Smooth muscle cell (in vitro differentiated cells): ENCODE measurements at regions not wholly inside any gene's neighbourhood (a gene's known extent, or its start where the extent isn't known, plus 50 kb on each side); places are given as distances from the start of the nearest gene placed in this dataset.

Source experiments
- DNase-seq: peaks from one replicate; lab custom pipeline; 2025; ENCODE audit not compliant: unreplicated experiment; lab: John Stamatoyannopoulos, UW
- H2AFZ ChIP-seq: fragments of 200-600 bp; sonication (generic); 2 replicates; pipeline ENCODE4 v1.6.0; 2016; ENCODE audit warnings: antibody characterized with exemption, low read depth, mild to moderate bottlenecking
- H3F3A ChIP-seq: fragments of 200-600 bp; sonication (generic); 2 replicates; pipeline ENCODE4 v1.6.0; 2017; ENCODE audit warnings: antibody characterized with exemption, low read depth
- H3K27ac ChIP-seq: fragments of 200-600 bp; sonication (generic); 2 replicates; pipeline ENCODE4 v1.5.1; 2016; ENCODE audit warnings: low read depth, mild to moderate bottlenecking
- H3K27me3 ChIP-seq: fragments of 200-600 bp; sonication (generic); 2 replicates; pipeline ENCODE4 v1.6.1; 2016; ENCODE audit warnings: low read depth, mild to moderate bottlenecking
- H3K36me3 ChIP-seq: fragments of 200-600 bp; sonication (generic); 2 replicates; pipeline ENCODE4 v1.5.1; 2016; ENCODE audit warnings: low read depth
- H3K4me1 ChIP-seq: fragments of 200-600 bp; sonication (generic); 2 replicates; pipeline ENCODE4 v1.5.1; 2016; ENCODE audit warnings: low read depth
- H3K4me2 ChIP-seq: fragments of 200-600 bp; sonication (generic); 2 replicates; pipeline ENCODE4 v1.6.0; 2016; ENCODE audit warnings: mild to moderate bottlenecking
- H3K4me3 ChIP-seq: fragments of 200-600 bp; sonication (generic); 2 replicates; pipeline ENCODE4 v1.5.1; 2016; ENCODE audit warnings: mild to moderate bottlenecking
- H3K79me2 ChIP-seq: fragments of 200-600 bp; sonication (generic); 2 replicates; pipeline ENCODE4 v1.6.0; 2016; ENCODE audit warnings: low read depth, mild to moderate bottlenecking
- H3K9ac ChIP-seq: fragments of 200-600 bp; sonication (generic); 2 replicates; pipeline ENCODE4 v1.6.0; 2016; ENCODE audit warnings: low read depth
- H3K9me3 ChIP-seq: fragments of 200-600 bp; sonication (generic); replicated peaks from 2 replicates; pipeline ENCODE4 v1.5.1; 2016; ENCODE audit warnings: low read depth
- H4K20me1 ChIP-seq: fragments of 200-600 bp; sonication (generic); 2 replicates; pipeline ENCODE4 v1.6.0; 2016; ENCODE audit warnings: low read depth
- CTCF ChIP-seq: fragments of 200-600 bp; sonication (generic); IDR thresholded peaks from 2 replicates; pipeline ENCODE4 v1.5.1; 2017; ENCODE audit warnings: borderline replicate concordance, mild to moderate bottlenecking, antibody characterized with exemption; ENCODE audit not compliant: insufficient read depth, poor library complexity, severe bottlenecking
- WGBS: methylation state at CpG from one replicate; pipeline ENCODE4 v1.1.7; 2016; ENCODE audit warnings: low lambda C conversion rate; 5-methylcytosine and 5-hydroxymethylcytosine counted together

DNA sequence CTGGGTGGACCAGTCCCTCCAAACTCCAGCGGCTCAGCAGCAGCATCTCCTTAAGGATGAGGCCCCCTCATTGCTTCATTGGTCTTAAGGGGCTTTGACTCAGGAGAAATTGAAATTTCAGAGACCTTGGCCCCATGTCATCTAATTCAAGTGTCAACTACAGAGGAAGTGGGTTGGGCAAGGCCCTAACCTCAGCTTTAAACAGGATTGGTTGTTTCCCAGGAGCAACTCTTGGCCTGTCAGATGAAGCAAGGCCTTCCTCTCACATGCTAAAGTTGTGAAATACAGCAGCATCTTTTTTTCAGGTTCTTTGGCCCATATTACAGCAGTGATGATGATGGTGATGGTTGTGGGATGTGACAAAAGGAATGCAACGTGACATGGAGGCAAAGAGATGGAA, 348.3 kb downstream of the ICE1 start:
- Histone ChIP-seq H3F3A (no peaks in the 10 kb centered on the region), H3K9ac (no peak overlapping the region), H3K36me3 (no peaks in the 10 kb centered on the region), H3K4me3 (no peak overlapping the region), H4K20me1 (no peaks in the 10 kb centered on the region), H3K27me3 (no peaks in the 10 kb centered on the region), H2AFZ (no peak overlapping the region), H3K9me3 (no peaks in the 10 kb centered on the region), H3K4me2 (no peak overlapping the region), H3K4me1 (no peaks in the 10 kb centered on the region), H3K27ac (no peak overlapping the region), H3K79me2 (no peaks in the 10 kb centered on the region)
- no peak for TF ChIP-seq CTCF
- no peak for DNase-seq
- WGBS = 76% methylated on average over 2 of the region's 2 CpGs

- Histone ChIP-seq H3K79me2 (no peaks in the 10 kb centered on the region), H3K9me3 (no peaks in the 10 kb centered on the region), H3K4me3 (no peak overlapping the region), H3K27me3 (no peaks in the 10 kb centered on the region), H3K4me2 (no peak overlapping the region), H2AFZ (no peak overlapping the region), H3K36me3 (no peaks in the 10 kb centered on the region), H3K4me1 (no peaks in the 10 kb centered on the region), H4K20me1 (no peaks in the 10 kb centered on the region), H3K27ac (no peak overlapping the region), H3F3A (no peaks in the 10 kb centered on the region), H3K9ac (no peak overlapping the region)
- no peak for DNase-seq
- 92% methylated on average over 5 of the region's 5 CpGs for WGBS
- TF ChIP-seq CTCF = no peak
Measured at GRCh38 chr5:5767286-5767928, 344.9 kb downstream of the ICE1 start.

- Histone ChIP-seq H3K36me3 (no peaks in the 10 kb centered on the region), H3F3A (no peaks in the 10 kb centered on the region), H3K9ac (no peak overlapping the region), H3K79me2 (no peaks in the 10 kb centered on the region), H3K27ac (no peak overlapping the region), H3K9me3 (no peaks in the 10 kb centered on the region), H2AFZ (no peak overlapping the region), H4K20me1 (no peaks in the 10 kb centered on the region), H3K4me1 (no peaks in the 10 kb centered on the region), H3K27me3 (no peaks in the 10 kb centered on the region), H3K4me2 (no peak overlapping the region), H3K4me3 (no peak overlapping the region)
- TF ChIP-seq CTCF = no peak
- 87% methylated on average over 7 of the region's 7 CpGs for WGBS
- no peak for DNase-seq
Measured at GRCh38 chr5:5765066-5765850, 342.8 kb downstream of the ICE1 start.
